ENCODE measurements at regions not wholly inside any gene's neighbourhood (a gene's known extent, or its start where the extent isn't known, plus 50 kb on each side); places are given as distances from the start of the nearest gene placed in this dataset.

GRCh38 chr13:99614465-99614885 is 113.2 kb downstream of the TM9SF2 start:
- TF ChIP-seq, protein P1, sequence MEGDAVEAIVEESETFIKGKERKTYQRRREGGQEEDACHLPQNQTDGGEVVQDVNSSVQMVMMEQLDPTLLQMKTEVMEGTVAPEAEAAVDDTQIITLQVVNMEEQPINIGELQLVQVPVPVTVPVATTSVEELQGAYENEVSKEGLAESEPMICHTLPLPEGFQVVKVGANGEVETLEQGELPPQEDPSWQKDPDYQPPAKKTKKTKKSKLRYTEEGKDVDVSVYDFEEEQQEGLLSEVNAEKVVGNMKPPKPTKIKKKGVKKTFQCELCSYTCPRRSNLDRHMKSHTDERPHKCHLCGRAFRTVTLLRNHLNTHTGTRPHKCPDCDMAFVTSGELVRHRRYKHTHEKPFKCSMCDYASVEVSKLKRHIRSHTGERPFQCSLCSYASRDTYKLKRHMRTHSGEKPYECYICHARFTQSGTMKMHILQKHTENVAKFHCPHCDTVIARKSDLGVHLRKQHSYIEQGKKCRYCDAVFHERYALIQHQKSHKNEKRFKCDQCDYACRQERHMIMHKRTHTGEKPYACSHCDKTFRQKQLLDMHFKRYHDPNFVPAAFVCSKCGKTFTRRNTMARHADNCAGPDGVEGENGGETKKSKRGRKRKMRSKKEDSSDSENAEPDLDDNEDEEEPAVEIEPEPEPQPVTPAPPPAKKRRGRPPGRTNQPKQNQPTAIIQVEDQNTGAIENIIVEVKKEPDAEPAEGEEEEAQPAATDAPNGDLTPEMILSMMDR (conservative IDR thresholded peaks at IDR 0.05; ENCODE audit: low read length), result peak; percentile 63
- TF ChIP-seq EZH2phosphoT487 (IDR thresholded peaks at IDR 0.05; ENCODE audit: borderline replicate concordance), result no peak

All from Loucy (cell line).